Fibroblast of lung (primary cell): ENCODE measurements at regions not wholly inside any gene's neighbourhood (a gene's known extent, or its start where the extent isn't known, plus 50 kb on each side); places are given as distances from the start of the nearest gene placed in this dataset.

ENCODE experiments used
- CTCF ChIP-seq, 2 donors: IDR thresholded peaks in 1 of 2; conservative IDR thresholded peaks in 1 of 2; 1 replicate in 1 of 2; 2 replicates in 1 of 2; pipeline ENCODE4 v1.5.1; 2011 to 2012; ENCODE audit warnings: low read length in 2 of 2, control low read depth in 1 of 2, inconsistent platforms in 1 of 2, low read depth in 1 of 2, mild to moderate bottlenecking in 1 of 2
- EZH2 ChIP-seq: IDR thresholded peaks from 2 replicates; pipeline ENCODE4 v1.5.1; 2012; ENCODE audit warnings: low read length, control low read depth, mild to moderate bottlenecking; ENCODE audit errors: missing control alignments

GRCh38 chr5:74517700-74518099 is 122.8 kb downstream of the ENC1 start:
- TF ChIP-seq CTCF (conservative IDR thresholded peaks at IDR 0.05 in 1 of 2, IDR thresholded peaks at IDR 0.05 in 1 of 2; ENCODE audit: low read depth in 1 of 2, low read length in 2 of 2) (no peak), EZH2 (no peak)
